Glutamatergic neuron (in vitro differentiated cells): ENCODE measurements at regions not wholly inside any gene's neighbourhood (a gene's known extent, or its start where the extent isn't known, plus 50 kb on each side); places are given as distances from the start of the nearest gene placed in this dataset.

Experiments used
- DNase-seq: peaks from one replicate; pipeline ENCODE4 v3.0.0; 2022
- H3K27ac Mint-ChIP-seq: one replicate; pipeline ENCODE4 v1.8.0; 2020; ENCODE audit warnings: mild to moderate bottlenecking, mixed read lengths, inconsistent platforms; ENCODE audit not compliant: unreplicated experiment
- H3K27me3 Mint-ChIP-seq: one replicate; pipeline ENCODE4 v1.8.0; 2020; ENCODE audit warnings: mild to moderate bottlenecking, moderate library complexity, mixed read lengths, inconsistent platforms; ENCODE audit not compliant: unreplicated experiment
- H3K36me3 Mint-ChIP-seq: one replicate; pipeline ENCODE4 v1.8.0; 2020; ENCODE audit warnings: mild to moderate bottlenecking, mixed read lengths, inconsistent platforms; ENCODE audit not compliant: unreplicated experiment
- H3K4me1 Mint-ChIP-seq: one replicate; pipeline ENCODE4 v1.8.0; 2020; ENCODE audit warnings: mild to moderate bottlenecking, low read depth, mixed read lengths, inconsistent platforms; ENCODE audit not compliant: unreplicated experiment
- H3K4me3 Mint-ChIP-seq: one replicate; pipeline ENCODE4 v1.8.0; 2020; ENCODE audit warnings: mild to moderate bottlenecking, mixed read lengths, inconsistent platforms; ENCODE audit not compliant: unreplicated experiment
- H3K9me3 Mint-ChIP-seq: one replicate; pipeline ENCODE4 v1.8.0; 2020; ENCODE audit warnings: mild to moderate bottlenecking, moderate library complexity, mixed read lengths, inconsistent platforms; ENCODE audit not compliant: unreplicated experiment
- CTCF ChIP-seq: fragments of 200-600 bp; sonication (generic); IDR thresholded peaks from one replicate; pipeline ENCODE4 v1.5.0; 2021; ENCODE audit not compliant: partially characterized antibody, unreplicated experiment

GRCh38 chr12:68411371-68411770, 79.2 kb upstream of the MDM1 start:
- TF ChIP-seq CTCF = no peak
- no peak for DNase-seq
- Mint-ChIP-seq H3K27me3 (no peaks in the 10 kb centered on the region), H3K4me3 (no peak overlapping the region), H3K9me3 (no peaks in the 10 kb centered on the region), H3K4me1 (no peaks in the 10 kb centered on the region), H3K27ac (no peak overlapping the region), H3K36me3 (no peaks in the 10 kb centered on the region)

GRCh38 chr12:68414988-68415387, 82.8 kb upstream of the MDM1 start:
- no peak for DNase-seq
- Mint-ChIP-seq H3K27me3 (no peaks in the 10 kb centered on the region), H3K4me3 (no peak overlapping the region), H3K27ac (no peak overlapping the region), H3K4me1 (no peaks in the 10 kb centered on the region), H3K36me3 (no peaks in the 10 kb centered on the region), H3K9me3 (no peaks in the 10 kb centered on the region)
- no peak for TF ChIP-seq CTCF

- no peak for DNase-seq
- Mint-ChIP-seq H3K4me3 (no peak overlapping the region), H3K4me1 (no peaks in the 10 kb centered on the region), H3K36me3 (no peaks in the 10 kb centered on the region), H3K9me3 (no peaks in the 10 kb centered on the region), H3K27ac (no peak overlapping the region), H3K27me3 (no peaks in the 10 kb centered on the region)
- TF ChIP-seq CTCF = no peak
Measured at GRCh38 chr12:68416350-68416749, 84.2 kb upstream of the MDM1 start.

- no peak for TF ChIP-seq CTCF
- Mint-ChIP-seq H3K9me3 (no peaks in the 10 kb centered on the region), H3K27me3 (no peaks in the 10 kb centered on the region), H3K4me1 (no peaks in the 10 kb centered on the region), H3K4me3 (no peak overlapping the region), H3K27ac (no peak overlapping the region), H3K36me3 (no peaks in the 10 kb centered on the region)
- DNase-seq = no peak
Measured at GRCh38 chr12:68416826-68417225, 84.7 kb upstream of the MDM1 start.

DNA sequence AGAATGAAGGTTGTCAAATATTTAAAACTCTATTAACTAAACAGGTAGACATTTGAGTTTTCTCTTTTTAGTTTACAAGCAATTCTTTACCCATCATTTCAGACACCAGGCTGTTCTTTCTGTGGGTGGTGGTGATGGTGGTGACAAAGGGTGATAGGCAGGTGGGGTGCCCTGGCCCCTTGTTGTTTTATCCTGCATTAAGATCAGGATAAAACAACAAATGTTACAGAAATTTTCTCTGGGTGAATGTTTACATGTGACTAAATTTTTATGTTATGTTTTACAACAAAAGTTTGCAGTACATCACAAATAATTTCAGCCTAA, 85.9 kb upstream of the MDM1 start:
- Mint-ChIP-seq H3K27ac (no peak overlapping the region), H3K36me3 (no peaks in the 10 kb centered on the region), H3K4me1 (no peaks in the 10 kb centered on the region), H3K4me3 (no peak overlapping the region), H3K27me3 (no peaks in the 10 kb centered on the region), H3K9me3 (no peaks in the 10 kb centered on the region)
- no peak for TF ChIP-seq CTCF
- no peak for DNase-seq
